HG02885 (cell line): ENCODE measurements at regions not wholly inside any gene's neighbourhood (a gene's known extent, or its start where the extent isn't known, plus 50 kb on each side); places are given as distances from the start of the nearest gene placed in this dataset.
A peak's percentile ranks its signal among the peaks of the same experiment; 100 is the strongest.

ENCODE experiments used
- ATAC-seq: cut with Tn5 transposase; IDR thresholded peaks from one replicate; pipeline ENCODE4 v1.9.1; 2021; ENCODE audit warnings: mild to moderate bottlenecking; ENCODE audit not compliant: unreplicated experiment, poor library complexity

GRCh38 chr3:16658004-16658924 lies 53.0 kb upstream of the DAZL start:
- ATAC-seq, result no peak

- ATAC-seq, result no peak
Observed at GRCh38 chr3:16658925-16659793, 53.9 kb upstream of the DAZL start.

- no peak for ATAC-seq
Observed at GRCh38 chr3:16663854-16664712, 58.9 kb upstream of the DAZL start.

GRCh38 chr3:16665282-16665741 lies 60.1 kb upstream of the DAZL start:
- no peak for ATAC-seq

DNA sequence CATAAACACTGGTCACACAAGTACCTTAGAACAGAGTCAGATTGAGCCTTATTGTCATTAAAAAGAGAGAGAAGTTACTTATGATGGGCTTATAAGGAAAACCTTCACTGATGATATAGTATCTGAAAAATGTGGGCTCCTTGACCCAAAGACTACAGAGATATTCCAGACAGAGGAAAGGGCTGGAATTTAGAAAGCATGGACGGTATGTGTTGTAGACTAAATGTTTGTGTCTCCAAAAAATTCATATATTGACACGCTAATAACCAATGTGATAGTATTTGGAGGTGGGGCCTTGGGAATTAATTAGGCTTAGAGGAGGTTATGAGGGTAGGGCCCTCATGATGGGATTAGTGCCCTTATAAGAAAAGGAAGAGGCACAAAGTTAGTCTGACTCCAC lies 61.0 kb upstream of the DAZL start:
- ATAC-seq, result no peak

GRCh38 chr3:16667633-16668032 lies 62.4 kb upstream of the DAZL start:
- no peak for ATAC-seq

GRCh38 chr3:16668776-16669545 lies 63.7 kb upstream of the DAZL start:
- ATAC-seq, result no peak

GRCh38 chr3:16670191-16670590 lies 65.0 kb upstream of the DAZL start:
- no peak for ATAC-seq

- ATAC-seq, result no peak
Observed at GRCh38 chr3:16671690-16672089, 66.5 kb upstream of the DAZL start.

- ATAC-seq, result no peak
Observed at GRCh38 chr3:16673530-16673929, 68.3 kb upstream of the DAZL start.

DNA sequence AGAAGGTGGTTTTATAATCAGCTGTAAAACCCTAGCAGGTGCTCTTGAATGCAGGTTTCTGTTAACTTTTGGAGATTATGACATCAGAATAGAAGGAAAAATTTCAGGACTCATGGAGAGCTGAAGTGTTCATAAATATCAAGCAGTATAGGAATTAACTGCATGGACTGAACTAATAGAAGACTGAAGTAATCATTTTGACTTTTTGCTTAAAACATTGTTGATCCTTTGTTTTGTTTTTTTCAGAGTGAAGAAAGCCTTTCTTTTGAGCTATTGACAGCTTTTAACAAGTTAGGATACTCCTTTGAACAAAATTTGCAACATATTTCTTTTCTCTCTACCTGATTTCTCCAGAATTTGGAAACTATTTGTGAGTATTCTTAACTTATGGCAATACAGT lies 70.6 kb upstream of the DAZL start:
- no peak for ATAC-seq

GRCh38 chr3:16686679-16687078 lies 81.5 kb upstream of the DAZL start:
- no peak for ATAC-seq

DNA sequence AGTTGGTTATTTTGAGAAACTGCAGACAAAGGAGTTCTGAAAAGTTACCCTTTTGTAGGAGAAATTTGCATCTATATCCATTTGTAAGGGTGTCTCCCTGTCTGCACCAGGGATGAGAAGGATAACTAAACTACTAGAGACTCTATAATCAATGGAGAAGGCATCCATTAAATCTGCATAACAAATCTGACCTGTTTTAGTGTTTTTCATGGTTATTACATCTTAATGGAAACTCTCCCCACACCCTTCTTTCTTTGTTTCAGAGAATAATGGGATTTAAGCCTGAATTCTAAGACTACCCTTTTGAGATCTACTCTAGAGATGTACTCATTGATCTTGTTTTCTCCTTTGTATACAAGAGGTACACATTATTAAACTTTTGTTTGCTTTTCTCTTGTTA lies 82.0 kb upstream of the DAZL start:
- no peak for ATAC-seq

DNA sequence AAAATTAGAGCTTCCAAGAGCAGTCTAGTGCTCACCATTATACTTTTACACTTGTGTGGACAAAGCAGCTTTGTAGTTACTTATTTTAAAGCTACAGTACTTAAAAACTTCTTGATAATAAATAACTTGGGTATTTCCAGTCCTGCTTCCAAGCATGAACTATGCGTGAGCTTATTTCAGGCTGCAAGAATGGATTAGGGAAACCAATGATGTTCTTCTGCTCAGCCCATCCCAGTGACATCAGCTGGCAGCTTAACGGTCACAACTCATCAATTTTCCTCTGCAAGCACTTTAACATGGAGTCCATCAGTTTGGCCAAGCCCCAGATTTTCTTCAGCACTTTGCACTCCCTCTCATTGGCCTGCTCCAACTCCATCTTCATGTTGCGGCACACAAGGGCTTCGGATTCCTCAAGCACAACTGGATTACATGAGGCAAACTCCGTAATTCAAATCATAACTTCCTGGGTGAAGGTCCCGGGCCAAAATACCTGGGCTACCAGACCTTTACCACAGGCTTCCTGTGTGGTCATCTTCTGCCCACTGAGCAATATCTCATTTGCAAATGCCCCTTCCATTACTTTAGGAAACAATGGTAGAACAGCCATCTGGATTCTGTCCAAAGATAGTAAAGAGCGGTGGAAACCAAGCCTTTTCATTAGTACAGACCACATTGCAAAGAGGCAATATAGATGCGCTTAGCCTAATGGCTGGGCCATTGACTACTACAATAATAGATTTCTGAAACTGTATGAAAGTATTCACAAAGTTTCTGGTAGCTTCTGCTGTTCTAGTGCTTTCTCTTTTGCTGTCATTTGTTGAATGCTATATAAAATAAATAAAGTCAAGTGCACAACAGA lies 87.5 kb upstream of the DAZL start:
- no peak for ATAC-seq

DNA sequence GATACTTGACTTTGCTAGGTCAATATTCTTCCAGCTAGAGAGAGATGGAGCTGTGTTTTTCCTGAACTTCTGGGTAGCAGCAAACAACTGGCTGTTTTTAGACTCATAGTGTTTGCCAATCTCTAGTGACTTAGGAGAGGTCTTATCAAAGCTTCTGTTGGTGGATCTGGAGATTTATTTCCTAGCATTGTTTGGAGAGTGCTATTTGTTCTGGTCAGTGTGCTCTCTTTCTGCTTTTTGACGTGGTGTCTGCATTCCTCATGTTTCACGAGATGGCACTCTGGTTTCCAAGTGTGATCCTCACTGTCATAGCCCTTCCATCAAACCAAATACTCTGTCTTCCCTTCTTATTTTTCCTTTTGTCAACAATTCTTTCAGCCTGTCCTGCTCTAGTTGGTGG lies 88.6 kb upstream of the DAZL start:
- ATAC-seq, result no peak

DNA sequence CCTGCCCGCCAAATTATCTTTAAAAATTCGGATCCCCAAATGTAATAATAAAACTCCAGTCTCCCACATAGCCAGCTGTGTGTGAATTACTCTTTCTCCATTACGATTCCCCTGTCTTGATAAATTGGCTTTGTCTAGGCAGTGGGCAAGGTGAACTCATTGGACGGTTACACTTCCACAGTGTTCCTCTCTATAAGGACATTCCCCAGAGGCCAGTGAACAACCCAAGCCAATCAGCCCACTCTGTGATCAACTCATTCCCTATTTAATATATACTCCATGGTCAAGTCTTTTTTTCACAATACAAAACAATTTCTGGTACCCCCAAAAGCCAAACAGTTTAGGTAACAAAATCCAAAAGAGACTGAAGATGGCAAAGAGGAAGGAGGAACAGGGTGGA lies 90.5 kb upstream of the DAZL start:
- no peak for ATAC-seq

DNA sequence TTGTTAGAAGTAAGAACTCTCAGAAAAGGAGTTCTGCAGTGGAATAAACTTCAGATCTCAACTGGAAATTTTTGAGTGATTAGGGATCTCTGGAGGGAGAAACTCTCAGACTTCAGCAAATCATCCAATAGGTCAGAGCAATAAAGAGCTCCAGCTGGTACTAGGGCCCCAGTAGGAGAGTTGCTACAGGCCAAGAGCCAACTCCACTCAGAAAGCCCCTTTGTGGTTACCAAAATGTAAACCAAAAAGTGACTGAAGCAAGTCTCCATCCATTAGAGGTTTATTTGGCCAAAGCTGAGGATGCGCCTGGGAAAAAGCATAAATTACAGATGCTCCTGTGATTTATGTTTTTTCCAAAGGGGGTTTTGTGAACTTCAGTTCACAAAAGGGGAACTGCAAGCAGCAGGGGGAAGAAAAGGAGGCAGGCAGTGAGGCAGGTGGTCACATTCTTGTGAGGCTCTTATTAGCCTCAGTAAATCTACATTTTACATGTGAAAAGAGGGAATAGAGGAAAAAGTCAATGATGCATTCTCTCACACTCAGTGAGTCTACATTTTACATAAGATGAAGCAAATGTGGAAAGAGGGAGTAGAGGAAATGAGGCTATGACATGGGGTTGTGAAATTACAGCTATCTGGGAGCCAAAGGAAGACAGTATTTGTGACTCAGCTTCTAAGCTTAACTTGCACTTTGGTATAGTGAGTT lies 92.4 kb upstream of the DAZL start:
- ATAC-seq, result peak; percentile 49

- ATAC-seq, result no peak
Observed at GRCh38 chr3:16700651-16701050, 95.4 kb upstream of the DAZL start.
